Neural progenitor cell (in vitro differentiated cells): ENCODE measurements at regions not wholly inside any gene's neighbourhood (a gene's known extent, or its start where the extent isn't known, plus 50 kb on each side); places are given as distances from the start of the nearest gene placed in this dataset.
"Not testable (repeated sequence)": the region's sequence is repeated elsewhere in the genome, so short reads cannot be mapped to it uniquely, and the experiment has no call there.

Experiments used
- DNase-seq: peaks from one replicate; pipeline ENCODE4 v3.0.0-alpha.2; 2016; ENCODE audit warnings: low spot score
- H2AFZ ChIP-seq: fragments of 200-600 bp; sonication (generic); replicated peaks from 2 replicates; pipeline ENCODE4 v1.6.1; 2016; ENCODE audit warnings: antibody characterized with exemption
- H3F3A ChIP-seq: fragments of 200-600 bp; sonication (generic); 2 replicates; pipeline ENCODE4 v1.6.1; 2016; ENCODE audit warnings: antibody characterized with exemption, low read depth
- H3K27ac ChIP-seq: fragments of 200-600 bp; sonication (generic); 2 replicates; pipeline ENCODE4 v1.5.1; 2016; ENCODE audit warnings: mild to moderate bottlenecking
- H3K27me3 ChIP-seq: fragments of 200-600 bp; sonication (generic); 2 replicates; pipeline ENCODE4 v1.6.1; 2016; ENCODE audit warnings: mild to moderate bottlenecking, moderate library complexity
- H3K36me3 ChIP-seq: fragments of 200-600 bp; sonication (generic); 2 replicates; pipeline ENCODE4 v1.5.1; 2016
- H3K4me1 ChIP-seq: fragments of 200-600 bp; sonication (generic); 2 replicates; pipeline ENCODE4 v1.6.1; 2016; ENCODE audit warnings: mixed run types
- H3K4me2 ChIP-seq: fragments of 200-600 bp; sonication (generic); 2 replicates; pipeline ENCODE4 v1.6.1; 2016
- H3K4me3 ChIP-seq: fragments of 200-600 bp; sonication (generic); 2 replicates; pipeline ENCODE4 v1.5.1; 2016
- H3K79me2 ChIP-seq: fragments of 200-600 bp; sonication (generic); 2 replicates; pipeline ENCODE4 v1.6.1; 2016; ENCODE audit warnings: low read depth
- H3K9ac ChIP-seq: fragments of 200-600 bp; sonication (generic); 2 replicates; pipeline ENCODE4 v1.6.1; 2016
- H3K9me3 ChIP-seq: fragments of 200-600 bp; sonication (generic); 2 replicates; pipeline ENCODE4 v1.5.1; 2016; ENCODE audit warnings: low read depth
- H4K20me1 ChIP-seq: fragments of 200-600 bp; sonication (generic); 2 replicates; pipeline ENCODE4 v1.6.1; 2016; ENCODE audit warnings: low read depth
- H3K27ac Mint-ChIP-seq: 3 replicates; pipeline ENCODE4 v1.8.0; 2021; ENCODE audit warnings: mixed read lengths
- H3K27me3 Mint-ChIP-seq: 2 replicates; pipeline ENCODE4 v1.8.0; 2022; ENCODE audit warnings: low read depth, mild to moderate bottlenecking, inconsistent platforms, moderate library complexity, mixed read lengths; ENCODE audit not compliant: insufficient read depth
- H3K36me3 Mint-ChIP-seq: 3 replicates; pipeline ENCODE4 v1.8.0; 2021; ENCODE audit warnings: mixed read lengths
- H3K4me1 Mint-ChIP-seq: 3 replicates; pipeline ENCODE4 v1.8.0; 2021; ENCODE audit warnings: mixed read lengths
- H3K4me3 Mint-ChIP-seq: 3 replicates; pipeline ENCODE4 v1.8.0; 2021; ENCODE audit warnings: mild to moderate bottlenecking, moderate library complexity, mixed read lengths
- H3K9me3 Mint-ChIP-seq: 3 replicates; pipeline ENCODE4 v1.8.0; 2020; ENCODE audit warnings: mixed read lengths
- CTCF ChIP-seq: fragments of 200-600 bp; sonication (generic); IDR thresholded peaks from 2 replicates; pipeline ENCODE4 v1.5.1; 2017; ENCODE audit warnings: antibody characterized with exemption, mild to moderate bottlenecking
- EZH2 ChIP-seq: fragments of 200-600 bp; sonication (generic); IDR thresholded peaks from 2 replicates; pipeline ENCODE4 v1.6.1; 2017; ENCODE audit warnings: antibody characterized with exemption, mild to moderate bottlenecking, moderate library complexity
- EZH2phosphoT487 ChIP-seq: fragments of 200-600 bp; sonication (generic); IDR thresholded peaks from 2 replicates; pipeline ENCODE4 v1.6.1; 2017; ENCODE audit warnings: antibody characterized with exemption

- Mint-ChIP-seq H3K27ac (no peak overlapping the region), H3K36me3 (no peaks in the 10 kb centered on the region), H3K4me3 (no peak overlapping the region), H3K4me1 (peaks cover 3% of the 10 kb centered on the region), H3K27me3 (no peaks in the 10 kb centered on the region), H3K9me3 (no peaks in the 10 kb centered on the region)
- Histone ChIP-seq H3K27ac (no peak overlapping the region), H3K79me2 (no peaks in the 10 kb centered on the region), H3K4me1 (peaks cover 11% of the 10 kb centered on the region), H3K9ac (no peak overlapping the region), H3K9me3 (no peaks in the 10 kb centered on the region), H3F3A (no peaks in the 10 kb centered on the region), H4K20me1 (no peaks in the 10 kb centered on the region), H3K4me3 (no peak overlapping the region), H3K27me3 (no peaks in the 10 kb centered on the region), H2AFZ (no peak overlapping the region), H3K4me2 (peak overlapping the region; percentile 29), H3K36me3 (no peaks in the 10 kb centered on the region)
- DNase-seq, result peak; percentile 32
- TF ChIP-seq EZH2, result no peak
- TF ChIP-seq EZH2phosphoT487, result no peak
- TF ChIP-seq CTCF, result no peak
Observed at GRCh38 chr4:42761804-42762203, 104.9 kb upstream of the ATP8A1 start.

GRCh38 chr4:42754965-42755364, 98.1 kb upstream of the ATP8A1 start:
- H3K27me3 Mint-ChIP-seq, H3K27me3 ChIP-seq, H3K9me3 ChIP-seq, H4K20me1 ChIP-seq, H3K36me3 ChIP-seq, H3K36me3 Mint-ChIP-seq, H3K9ac ChIP-seq, DNase-seq, H3K4me3 Mint-ChIP-seq, H3F3A ChIP-seq, H3K79me2 ChIP-seq, H2AFZ ChIP-seq, H3K4me2 ChIP-seq, H3K27ac ChIP-seq, H3K4me3 ChIP-seq, H3K27ac Mint-ChIP-seq: not testable (repeated sequence)
- H3K4me1 ChIP-seq, result peaks cover 17% of the 10 kb centered on the region
- Mint-ChIP-seq H3K9me3 (peaks cover 14% of the 10 kb centered on the region), H3K4me1 (peaks cover 17% of the 10 kb centered on the region)

- Histone ChIP-seq H3K9me3 (no peaks in the 10 kb centered on the region), H3K4me1 (peaks cover 17% of the 10 kb centered on the region), H3K9ac (no peak overlapping the region), H3K4me3 (no peak overlapping the region), H3K27me3 (no peaks in the 10 kb centered on the region), H3K79me2 (no peaks in the 10 kb centered on the region), H3F3A (no peaks in the 10 kb centered on the region), H3K36me3 (no peaks in the 10 kb centered on the region), H3K4me2 (peak overlapping the region; percentile 72), H3K27ac (no peak overlapping the region), H2AFZ (no peak overlapping the region), H4K20me1 (no peaks in the 10 kb centered on the region)
- Mint-ChIP-seq H3K27ac (no peak overlapping the region), H3K27me3 (no peaks in the 10 kb centered on the region), H3K9me3 (peaks cover 19% of the 10 kb centered on the region), H3K36me3 (peaks cover 1% of the 10 kb centered on the region), H3K4me1 (peaks cover 19% of the 10 kb centered on the region), H3K4me3 (no peak overlapping the region)
- TF ChIP-seq EZH2 (no peak), EZH2phosphoT487 (no peak), CTCF (no peak)
- no peak for DNase-seq
Observed at GRCh38 chr4:42751587-42751986, 94.7 kb upstream of the ATP8A1 start.

- peak; percentile 63 for DNase-seq
- Mint-ChIP-seq H3K9me3 (peaks cover 21% of the 10 kb centered on the region), H3K27ac (peak overlapping the region; percentile 70), H3K4me3 (peak overlapping the region; percentile 5), H3K27me3 (no peaks in the 10 kb centered on the region), H3K4me1 (peaks cover 19% of the 10 kb centered on the region), H3K36me3 (peaks cover 1% of the 10 kb centered on the region)
- peaks cover 17% of the 10 kb centered on the region for H3K4me1 ChIP-seq
- no peak overlapping the region for H2AFZ ChIP-seq
- no peaks in the 10 kb centered on the region for H4K20me1 ChIP-seq
- H3F3A ChIP-seq, result no peaks in the 10 kb centered on the region
- H3K79me2 ChIP-seq, result no peaks in the 10 kb centered on the region
- TF ChIP-seq CTCF, result no peak
- no peak for TF ChIP-seq EZH2phosphoT487
- no peak for TF ChIP-seq EZH2
- H3K4me3 ChIP-seq, result peak overlapping the region; percentile 33
- H3K27ac ChIP-seq, result no peak overlapping the region
- H3K9me3 ChIP-seq, result no peaks in the 10 kb centered on the region
- H3K36me3 ChIP-seq, result no peaks in the 10 kb centered on the region
- H3K27me3 ChIP-seq, result no peaks in the 10 kb centered on the region
- peak overlapping the region; percentile 72 for H3K4me2 ChIP-seq
- H3K9ac ChIP-seq, result no peak overlapping the region
Observed at GRCh38 chr4:42750856-42751255, 94.0 kb upstream of the ATP8A1 start.
